HK-2 (cell line): ENCODE measurements at regions not wholly inside any gene's neighbourhood (a gene's known extent, or its start where the extent isn't known, plus 50 kb on each side); places are given as distances from the start of the nearest gene placed in this dataset.

Experiments
- DNase-seq: peaks from one replicate; pipeline ENCODE4 v3.0.0-alpha.2; 2018; ENCODE audit not compliant: unreplicated experiment

DNA sequence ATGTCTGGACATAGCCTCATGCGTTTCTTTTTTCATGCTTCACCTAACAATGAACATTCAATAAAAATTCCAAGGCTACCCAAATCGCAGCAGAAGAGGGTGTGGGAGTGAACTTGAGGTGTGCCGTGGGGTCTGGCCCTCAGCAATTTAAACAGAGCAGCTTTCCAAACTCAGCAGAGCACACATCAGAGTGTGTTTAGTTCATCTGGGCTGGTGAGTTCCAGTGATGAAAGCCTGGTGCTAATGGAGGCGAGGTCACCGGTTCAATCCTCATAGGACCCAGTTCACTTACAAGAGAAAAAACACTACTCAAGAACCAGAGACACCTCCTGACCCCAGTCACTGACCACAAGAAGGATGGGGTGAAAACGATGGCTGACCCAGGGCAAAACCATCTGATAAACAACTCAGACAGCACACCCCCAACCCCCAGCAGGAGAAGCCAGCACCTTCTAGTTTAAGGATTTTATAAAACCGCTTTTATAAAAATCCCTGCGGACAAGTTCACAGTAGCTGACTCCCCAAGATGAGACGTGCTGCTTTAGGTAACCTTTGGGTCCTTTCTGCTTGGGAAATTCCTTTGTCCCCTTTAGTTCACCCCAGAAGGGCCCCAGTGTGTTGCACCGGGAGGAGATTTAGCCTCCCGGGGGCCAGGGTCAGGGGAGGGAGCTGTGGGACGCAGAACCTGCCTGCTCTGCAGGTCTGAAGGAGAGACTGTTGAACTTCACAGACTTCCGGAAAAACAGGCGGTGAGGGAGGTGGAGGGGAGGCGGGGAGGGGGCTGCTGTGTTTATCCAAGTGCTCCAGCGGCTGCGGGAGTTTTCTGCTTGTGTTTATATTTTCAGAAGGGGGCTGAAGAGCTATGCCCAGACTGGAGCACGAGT is 152.7 kb upstream of the SOX11 start:
- DNase-seq: no peak

- no peak for DNase-seq
These were observed 151.3 kb upstream of the SOX11 start for GRCh38 chr2:5540856-5541255.

GRCh38 chr2:5544205-5544786 is 147.9 kb upstream of the SOX11 start:
- no peak for DNase-seq

GRCh38 chr2:5546181-5546580 is 146.0 kb upstream of the SOX11 start:
- no peak for DNase-seq

GRCh38 chr2:5548991-5549715 is 143.0 kb upstream of the SOX11 start:
- no peak for DNase-seq

DNA sequence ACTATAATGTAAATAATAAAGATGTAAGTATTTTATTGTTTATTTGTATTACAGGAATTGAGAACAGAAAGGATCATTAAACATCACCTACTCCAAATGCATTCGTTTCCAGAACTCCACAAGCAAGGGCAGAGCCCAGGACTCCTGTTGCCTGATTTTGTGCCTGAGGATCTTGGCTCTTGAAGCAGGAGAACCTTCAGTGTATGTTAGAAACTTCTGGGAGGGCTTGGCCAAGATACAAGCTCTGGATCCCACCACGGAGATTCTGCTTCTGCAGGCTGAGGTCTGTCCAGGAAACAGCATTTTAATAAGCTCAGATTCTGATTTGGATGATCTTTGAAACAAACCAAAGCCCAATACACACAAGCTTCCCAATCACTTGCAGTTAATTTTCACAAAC is 142.4 kb upstream of the SOX11 start:
- no peak for DNase-seq

DNA sequence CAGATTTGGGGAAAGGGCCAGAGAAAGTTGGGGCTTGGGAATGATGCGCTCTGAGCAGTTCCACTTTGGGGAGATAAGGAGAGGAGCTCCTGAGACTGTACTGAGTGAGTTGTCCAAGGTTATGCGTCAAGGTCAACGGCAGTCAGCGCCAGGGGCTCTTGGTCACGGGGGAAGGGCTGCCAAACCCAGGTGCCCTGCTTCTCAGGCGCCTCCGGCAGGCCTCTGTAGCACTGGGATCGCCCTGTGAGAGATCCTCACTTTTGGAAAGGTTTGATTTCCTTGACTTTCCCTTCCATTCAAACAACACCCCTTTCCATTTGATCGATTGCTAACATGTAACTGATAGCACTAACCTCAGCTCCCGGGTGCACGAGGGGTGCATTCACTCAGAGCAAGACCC is 136.5 kb upstream of the SOX11 start:
- DNase-seq: no peak

GRCh38 chr2:5561006-5561405 is 131.2 kb upstream of the SOX11 start:
- DNase-seq: no peak

DNA sequence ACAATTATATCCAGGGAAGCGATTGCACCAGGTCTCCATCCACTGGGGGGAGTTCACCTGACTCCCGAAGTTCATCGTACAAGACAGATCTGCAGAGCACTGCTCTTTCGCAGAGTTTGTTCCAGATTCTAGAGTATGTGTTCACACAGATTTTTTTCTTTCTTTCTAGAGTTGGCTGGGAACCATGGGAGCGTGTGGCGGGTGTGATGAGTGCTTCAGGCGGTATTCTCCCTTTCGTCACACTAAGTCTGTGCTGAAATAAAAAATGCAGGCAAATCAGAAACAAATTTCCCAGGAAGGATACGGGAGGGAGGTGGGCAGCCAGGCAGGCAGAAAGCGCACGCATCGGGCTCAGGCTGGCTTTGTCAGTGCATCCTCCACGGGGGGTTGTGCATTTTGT is 129.8 kb upstream of the SOX11 start:
- no peak for DNase-seq

DNA sequence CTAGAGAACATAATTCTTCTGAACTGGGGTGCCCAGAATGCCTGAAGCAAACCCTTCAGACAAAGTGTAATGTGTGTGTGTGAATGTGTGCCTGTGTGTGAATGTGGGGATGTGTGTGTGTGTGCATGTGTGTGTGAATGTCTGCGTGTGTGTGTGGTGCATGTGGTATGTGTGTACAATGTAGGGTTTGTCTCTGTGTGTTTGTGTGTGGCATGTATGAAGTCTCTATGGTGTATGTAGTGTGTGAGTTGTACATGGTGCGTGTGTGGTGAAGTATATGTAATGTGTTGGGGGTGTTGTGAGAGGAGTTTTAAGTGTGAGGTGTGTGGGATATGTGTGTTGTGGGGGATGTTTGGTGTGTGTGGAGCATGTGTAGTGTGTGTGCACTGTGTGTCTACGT is 129.3 kb upstream of the SOX11 start:
- DNase-seq: no peak

GRCh38 chr2:5563411-5563810 is 128.8 kb upstream of the SOX11 start:
- no peak for DNase-seq

- DNase-seq: no peak
These were observed 122.9 kb upstream of the SOX11 start for GRCh38 chr2:5569256-5569655.

DNA sequence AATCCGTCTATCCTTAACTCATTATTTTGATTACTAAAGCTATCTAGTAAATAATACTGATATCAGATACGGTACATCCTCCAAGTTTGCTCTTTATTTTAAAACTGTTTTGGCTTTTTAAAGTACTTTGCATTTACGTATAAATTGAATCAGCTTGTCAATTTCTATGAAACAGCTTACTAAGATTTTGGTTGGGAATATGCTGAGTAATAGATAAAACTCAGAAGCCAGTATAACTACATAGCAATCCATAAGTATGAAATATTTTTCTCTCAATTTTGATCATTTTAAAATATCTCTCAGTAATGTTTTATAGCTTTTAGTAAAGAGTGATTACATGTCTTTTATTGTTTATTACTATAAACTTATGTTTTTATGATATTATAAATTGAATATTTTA is 116.2 kb upstream of the SOX11 start:
- no peak for DNase-seq

DNA sequence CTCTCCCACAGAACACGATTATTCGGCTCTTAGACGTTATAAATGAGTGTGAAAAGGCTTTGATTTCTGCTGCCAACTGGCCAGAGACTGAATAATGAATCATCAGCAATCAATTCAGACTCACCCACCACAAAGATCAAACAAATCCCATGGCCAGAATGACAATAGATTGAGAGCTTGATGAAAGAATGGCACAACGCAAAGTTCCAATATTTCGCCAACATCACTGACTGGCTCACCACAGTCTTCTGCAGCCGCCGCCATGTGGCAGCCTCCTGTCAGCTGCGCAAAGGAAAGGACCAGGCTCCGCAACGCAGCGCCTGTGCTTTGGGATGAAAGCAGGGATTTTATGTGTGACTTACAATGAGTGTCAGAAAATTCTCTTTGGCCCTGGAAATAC is 104.4 kb upstream of the SOX11 start:
- DNase-seq: no peak

DNA sequence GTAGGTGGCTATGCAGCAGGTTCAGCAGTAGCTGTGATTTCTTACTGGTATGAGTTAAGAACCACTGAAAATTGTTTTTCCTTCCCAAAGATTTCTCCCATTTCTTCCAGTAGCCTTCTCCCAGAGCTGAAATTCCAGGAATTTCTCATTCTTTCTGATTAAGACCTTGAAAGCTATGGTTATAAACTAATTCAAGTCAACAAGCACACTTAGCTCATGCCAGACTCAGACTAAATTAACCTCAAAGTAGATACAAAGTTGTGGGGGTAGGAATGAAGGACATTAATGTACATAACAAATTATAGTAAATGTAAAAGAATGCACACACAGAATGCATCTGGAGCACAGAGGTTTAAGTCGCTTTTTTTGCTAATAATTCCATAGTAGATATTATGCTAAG is 103.6 kb upstream of the SOX11 start:
- DNase-seq: no peak

DNA sequence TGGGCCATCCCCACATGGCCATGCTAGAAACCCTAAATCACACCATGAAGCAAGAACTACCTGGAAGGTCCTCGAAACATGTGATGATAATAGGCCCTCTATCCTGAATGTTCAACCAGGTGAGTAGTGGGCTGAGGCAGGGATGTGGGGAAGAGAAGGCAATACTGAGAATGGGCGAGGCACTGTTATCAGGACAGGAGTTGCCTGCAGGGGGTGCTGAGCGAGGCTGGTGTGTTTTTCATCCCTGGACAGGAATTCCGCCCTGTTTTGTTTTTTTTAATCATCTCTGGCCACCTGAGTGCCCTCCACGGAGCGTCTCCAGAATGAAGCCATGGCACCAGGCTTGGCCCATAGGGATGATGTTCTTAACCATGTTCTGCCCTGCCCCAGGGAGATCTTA is 103.0 kb upstream of the SOX11 start:
- DNase-seq: no peak

GRCh38 chr2:5590886-5591285 is 101.3 kb upstream of the SOX11 start:
- DNase-seq: no peak

- DNase-seq: no peak
These were observed 99.3 kb upstream of the SOX11 start for GRCh38 chr2:5592916-5593315.

DNA sequence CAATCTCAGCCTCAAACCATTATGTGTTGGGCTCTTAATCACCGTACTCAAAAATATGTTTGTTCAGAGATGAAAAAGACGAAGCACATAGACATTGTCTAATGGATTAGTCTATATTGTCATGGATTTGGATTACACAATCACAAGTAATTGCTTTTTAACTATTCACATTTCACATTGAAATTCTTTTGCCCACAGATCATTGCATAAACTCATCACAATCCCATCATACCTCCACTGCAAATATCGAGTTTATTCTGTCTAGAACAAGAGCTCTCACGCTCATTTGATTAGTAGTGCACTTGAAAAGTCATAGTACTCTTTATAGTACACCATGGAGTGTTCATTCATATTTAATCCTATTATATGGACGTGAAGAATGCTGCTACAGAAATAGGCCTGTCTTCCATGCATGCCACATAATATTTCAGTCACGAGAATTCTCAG is 97.9 kb upstream of the SOX11 start:
- DNase-seq: no peak

- DNase-seq: no peak
These were observed 95.3 kb upstream of the SOX11 start for GRCh38 chr2:5596868-5597267.

- DNase-seq: no peak
These were observed 94.0 kb upstream of the SOX11 start for GRCh38 chr2:5598156-5598555.

DNA sequence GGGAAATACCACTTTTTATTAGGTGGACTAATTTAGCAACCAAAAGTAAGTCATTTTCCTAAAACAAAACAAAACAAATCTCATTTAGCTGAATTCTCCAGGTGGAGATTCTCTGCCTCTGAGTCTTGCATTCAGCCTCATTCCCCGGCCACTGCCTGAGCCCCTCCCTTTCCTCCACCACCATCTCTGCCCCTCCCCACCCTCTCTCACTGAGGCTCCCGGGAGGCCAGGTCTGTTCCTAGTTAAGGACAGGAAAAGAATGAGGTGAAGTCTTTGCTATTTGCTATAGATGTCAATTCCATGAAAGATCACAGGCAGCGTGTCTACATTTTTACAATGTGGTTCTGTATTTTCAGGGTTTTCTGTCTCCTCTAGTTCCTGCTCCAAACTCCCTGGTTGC is 83.0 kb upstream of the SOX11 start:
- no peak for DNase-seq

DNA sequence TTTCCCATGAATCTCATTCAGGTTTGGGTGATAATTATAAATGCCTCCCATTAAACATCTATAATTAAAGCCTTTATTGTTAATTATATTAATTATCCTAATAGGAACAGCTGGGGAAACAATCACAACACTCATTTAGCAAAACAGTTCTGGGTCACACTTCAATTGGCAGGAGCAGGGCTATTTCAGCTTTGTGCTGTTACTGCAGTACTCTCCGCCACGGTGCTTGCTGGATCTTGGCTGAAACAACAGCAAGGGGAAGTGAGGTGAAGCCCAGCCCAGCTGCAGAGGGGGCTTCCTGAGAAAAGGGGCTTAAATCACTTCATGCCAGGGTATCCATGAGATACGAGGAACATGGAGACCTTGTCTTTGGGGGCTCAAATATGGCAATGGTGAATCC is 79.5 kb upstream of the SOX11 start:
- no peak for DNase-seq
